Aorta (tissue), 5 donors: ENCODE measurements at regions not wholly inside any gene's neighbourhood (a gene's known extent, or its start where the extent isn't known, plus 50 kb on each side); places are given as distances from the start of the nearest gene placed in this dataset.

Experiments used
- ATAC-seq: fragments of 200-7000 bp; cut with Tn5 transposase; one replicate; pipeline ENCODE4 v1.9.1; 2022; ENCODE audit warnings: moderate library complexity; ENCODE audit not compliant: low FRiP score
- DNase-seq, 2 donors: peaks; one replicate each; pipeline ENCODE4 v3.0.0-alpha.2; 2020
- H3K27ac ChIP-seq, 2 donors: one replicate each; pipeline ENCODE4 v1.5.1; 2013; ENCODE audit warnings: low read length in 2 of 2, mild to moderate bottlenecking in 2 of 2, moderate library complexity in 2 of 2, control low read depth in 1 of 2, inconsistent platforms in 1 of 2, low read depth in 1 of 2
- H3K27me3 ChIP-seq, 2 donors: one replicate each; pipeline ENCODE4 v1.6.1; 2013; ENCODE audit warnings: control low read depth in 1 of 2, low read length in 1 of 2, mild to moderate bottlenecking in 1 of 2, moderate library complexity in 1 of 2; ENCODE audit not compliant: insufficient read depth in 2 of 2, control insufficient read depth in 1 of 2
- H3K36me3 ChIP-seq, 2 donors: one replicate each; pipeline ENCODE4 v1.6.1; 2013; ENCODE audit warnings: control low read depth in 1 of 2, low read length in 1 of 2, mild to moderate bottlenecking in 1 of 2; ENCODE audit not compliant: insufficient read depth in 2 of 2, control insufficient read depth in 1 of 2
- H3K4me1 ChIP-seq, 2 donors: one replicate each; pipeline ENCODE4 v1.6.1; 2013; ENCODE audit warnings: low read length in 2 of 2, control low read depth in 1 of 2, mild to moderate bottlenecking in 1 of 2, moderate library complexity in 1 of 2; ENCODE audit not compliant: insufficient read depth in 2 of 2, control insufficient read depth in 1 of 2
- H3K4me3 ChIP-seq, 2 donors: one replicate each; pipeline ENCODE4 v1.5.1; 2013; ENCODE audit warnings: low read length in 2 of 2, control low read depth in 1 of 2, mild to moderate bottlenecking in 1 of 2
- H3K9me3 ChIP-seq: one replicate; pipeline ENCODE4 v1.6.1; 2013; ENCODE audit warnings: mild to moderate bottlenecking, low read length; ENCODE audit not compliant: control insufficient read depth
- WGBS, 2 donors: extraction: QIAGEN DNeasy Blood & Tissue Kit; methylation state at CpG; one replicate each; pipeline ENCODE4 v1.1.7; 2013; 5-methylcytosine and 5-hydroxymethylcytosine counted together
- intact Hi-C, 2 donors: fragments of 100-400 bp; cut with DNase I; formaldehyde crosslinking; loops; one replicate each; pipeline versions ENCODE4 v1.14.2 to v1.15.0; 2022
- donor health status: healthy with polysubstance abuse.
- donor health status: Bipolar disorder and iron deficiency.
- donor health status: DM: no; HTN: no; CAD: no.
- donor health status: DM: no; HTN: no; CAD: no.
- donor health status: DM: yes; HTN: yes; CAD: no.

- Histone ChIP-seq H3K36me3 (no peaks in the 10 kb centered on the region), H3K27me3 (no peaks in the 10 kb centered on the region), H3K4me1 (no peaks in the 10 kb centered on the region), H3K4me3 (no peak overlapping the region), H3K27ac (no peak overlapping the region), H3K9me3 (no peaks in the 10 kb centered on the region)
- DNase-seq: no peak
- ATAC-seq: no peak
- intact Hi-C loops: no loop called here
- 87 to 89% methylated on average over 7 of the region's 7 CpGs for WGBS, 2 donors
Measured at GRCh38 chr1:188889166-188889565, 1588.5 kb downstream of the BRINP3 start.

GRCh38 chr1:188891958-188892357 lies 1585.7 kb downstream of the BRINP3 start:
- H3K27ac ChIP-seq: no peak overlapping the region
- no peaks in the 10 kb centered on the region for H3K36me3 ChIP-seq
- H3K4me1 ChIP-seq: no peaks in the 10 kb centered on the region
- no peaks in the 10 kb centered on the region for H3K9me3 ChIP-seq
- no peak overlapping the region for H3K4me3 ChIP-seq
- 85 to 90% methylated on average over 4 of the region's 4 CpGs for WGBS, 2 donors
- DNase-seq (no peak), ATAC-seq (no peak)
- no peaks in the 10 kb centered on the region for H3K27me3 ChIP-seq
- intact Hi-C loops: no loop called here

- H3K9me3 ChIP-seq: no peaks in the 10 kb centered on the region
- no peak overlapping the region for H3K27ac ChIP-seq
- ATAC-seq (no peak), DNase-seq (no peak)
- H3K27me3 ChIP-seq: no peaks in the 10 kb centered on the region
- H3K4me1 ChIP-seq: no peaks in the 10 kb centered on the region
- no peak overlapping the region for H3K4me3 ChIP-seq
- intact Hi-C loops: no loop called here
- 55 to 65% methylated on average over 3 of the region's 3 CpGs for WGBS, 2 donors
- no peaks in the 10 kb centered on the region for H3K36me3 ChIP-seq
Measured at GRCh38 chr1:188895611-188896010, 1582.1 kb downstream of the BRINP3 start.

GRCh38 chr1:188903241-188903640 lies 1574.4 kb downstream of the BRINP3 start:
- Histone ChIP-seq H3K4me1 (no peaks in the 10 kb centered on the region), H3K27ac (no peak overlapping the region), H3K4me3 (no peak overlapping the region), H3K27me3 (no peaks in the 10 kb centered on the region), H3K36me3 (no peaks in the 10 kb centered on the region), H3K9me3 (no peaks in the 10 kb centered on the region)
- no peak for ATAC-seq
- intact Hi-C loops: no loop called here
- DNase-seq: no peak

GRCh38 chr1:188904201-188904600 lies 1573.5 kb downstream of the BRINP3 start:
- Histone ChIP-seq H3K4me3 (no peak overlapping the region), H3K9me3 (no peaks in the 10 kb centered on the region), H3K4me1 (no peaks in the 10 kb centered on the region), H3K36me3 (no peaks in the 10 kb centered on the region), H3K27me3 (no peaks in the 10 kb centered on the region), H3K27ac (no peak overlapping the region)
- DNase-seq: no peak
- ATAC-seq: no peak
- 63 to 66% methylated on average over 2 of the region's 2 CpGs for WGBS, 2 donors
- intact Hi-C loops: no loop called here

- intact Hi-C loops: no loop called here
- DNase-seq: no peak
- no peak overlapping the region for H3K27ac ChIP-seq
- WGBS, 2 donors: 86 to 89% methylated on average over 10 of the region's 10 CpGs
- ATAC-seq: no peak
- no peaks in the 10 kb centered on the region for H3K9me3 ChIP-seq
- H3K4me1 ChIP-seq: no peaks in the 10 kb centered on the region
- H3K4me3 ChIP-seq: no peak overlapping the region
- H3K36me3 ChIP-seq: no peaks in the 10 kb centered on the region
- no peaks in the 10 kb centered on the region for H3K27me3 ChIP-seq
Measured at GRCh38 chr1:188906921-188907641, 1570.6 kb downstream of the BRINP3 start.

GRCh38 chr1:188930382-188930781 lies 1547.3 kb downstream of the BRINP3 start:
- DNase-seq: no peak
- 35 to 42% methylated on average over 3 of the region's 3 CpGs for WGBS, 2 donors
- Histone ChIP-seq H3K27ac (no peak overlapping the region), H3K4me3 (no peak overlapping the region), H3K4me1 (no peaks in the 10 kb centered on the region), H3K27me3 (no peaks in the 10 kb centered on the region), H3K9me3 (no peaks in the 10 kb centered on the region), H3K36me3 (no peaks in the 10 kb centered on the region)
- intact Hi-C loops: no loop called here
- ATAC-seq: no peak

GRCh38 chr1:188931506-188931905 lies 1546.2 kb downstream of the BRINP3 start:
- intact Hi-C loops: no loop called here
- H3K9me3 ChIP-seq: no peaks in the 10 kb centered on the region
- no peaks in the 10 kb centered on the region for H3K36me3 ChIP-seq
- DNase-seq (no peak), ATAC-seq (no peak)
- 53 to 61% methylated on average over 1 of the region's 1 CpG for WGBS, 2 donors
- H3K27me3 ChIP-seq: no peaks in the 10 kb centered on the region
- no peak overlapping the region for H3K4me3 ChIP-seq
- H3K27ac ChIP-seq: no peak overlapping the region
- no peaks in the 10 kb centered on the region for H3K4me1 ChIP-seq

GRCh38 chr1:188937965-188938551 lies 1539.6 kb downstream of the BRINP3 start:
- WGBS, 2 donors: 33 to 34% methylated on average over 4 of the region's 4 CpGs
- DNase-seq (no peak), ATAC-seq (no peak)
- Histone ChIP-seq H3K27me3 (no peaks in the 10 kb centered on the region), H3K9me3 (no peaks in the 10 kb centered on the region), H3K27ac (no peak overlapping the region), H3K4me3 (no peak overlapping the region), H3K4me1 (no peaks in the 10 kb centered on the region), H3K36me3 (no peaks in the 10 kb centered on the region)
- intact Hi-C loops: no loop called here
